ENCODE measurements at regions not wholly inside any gene's neighbourhood (a gene's known extent, or its start where the extent isn't known, plus 50 kb on each side); places are given as distances from the start of the nearest gene placed in this dataset.

DNA sequence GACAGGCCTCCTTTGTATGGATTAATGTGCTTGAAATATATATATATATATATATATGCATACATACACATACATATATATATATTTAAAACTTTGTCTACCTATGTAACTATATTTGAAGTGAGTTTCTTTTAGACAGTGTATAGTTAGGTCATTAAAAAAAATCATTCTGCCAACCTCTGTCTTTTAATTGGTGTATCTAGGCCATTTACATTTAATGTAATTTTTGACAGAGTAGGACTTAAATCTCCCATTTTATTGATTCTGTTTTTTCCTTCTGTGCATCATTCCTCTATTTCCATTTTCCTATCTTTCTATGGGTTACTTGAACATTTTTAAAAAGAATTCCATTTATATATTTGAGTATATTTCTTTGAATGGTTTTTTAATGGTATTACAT, 125.2 kb downstream of the IRF8 start:
- TF ChIP-seq, protein P1, sequence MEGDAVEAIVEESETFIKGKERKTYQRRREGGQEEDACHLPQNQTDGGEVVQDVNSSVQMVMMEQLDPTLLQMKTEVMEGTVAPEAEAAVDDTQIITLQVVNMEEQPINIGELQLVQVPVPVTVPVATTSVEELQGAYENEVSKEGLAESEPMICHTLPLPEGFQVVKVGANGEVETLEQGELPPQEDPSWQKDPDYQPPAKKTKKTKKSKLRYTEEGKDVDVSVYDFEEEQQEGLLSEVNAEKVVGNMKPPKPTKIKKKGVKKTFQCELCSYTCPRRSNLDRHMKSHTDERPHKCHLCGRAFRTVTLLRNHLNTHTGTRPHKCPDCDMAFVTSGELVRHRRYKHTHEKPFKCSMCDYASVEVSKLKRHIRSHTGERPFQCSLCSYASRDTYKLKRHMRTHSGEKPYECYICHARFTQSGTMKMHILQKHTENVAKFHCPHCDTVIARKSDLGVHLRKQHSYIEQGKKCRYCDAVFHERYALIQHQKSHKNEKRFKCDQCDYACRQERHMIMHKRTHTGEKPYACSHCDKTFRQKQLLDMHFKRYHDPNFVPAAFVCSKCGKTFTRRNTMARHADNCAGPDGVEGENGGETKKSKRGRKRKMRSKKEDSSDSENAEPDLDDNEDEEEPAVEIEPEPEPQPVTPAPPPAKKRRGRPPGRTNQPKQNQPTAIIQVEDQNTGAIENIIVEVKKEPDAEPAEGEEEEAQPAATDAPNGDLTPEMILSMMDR (conservative IDR thresholded peaks at IDR 0.05; ENCODE audit: low read length): no peak
- no peak for DNase-seq (ENCODE audit: low read depth)
- H3K4me3 ChIP-seq (ENCODE audit: low read length): no peak overlapping the region

DNA sequence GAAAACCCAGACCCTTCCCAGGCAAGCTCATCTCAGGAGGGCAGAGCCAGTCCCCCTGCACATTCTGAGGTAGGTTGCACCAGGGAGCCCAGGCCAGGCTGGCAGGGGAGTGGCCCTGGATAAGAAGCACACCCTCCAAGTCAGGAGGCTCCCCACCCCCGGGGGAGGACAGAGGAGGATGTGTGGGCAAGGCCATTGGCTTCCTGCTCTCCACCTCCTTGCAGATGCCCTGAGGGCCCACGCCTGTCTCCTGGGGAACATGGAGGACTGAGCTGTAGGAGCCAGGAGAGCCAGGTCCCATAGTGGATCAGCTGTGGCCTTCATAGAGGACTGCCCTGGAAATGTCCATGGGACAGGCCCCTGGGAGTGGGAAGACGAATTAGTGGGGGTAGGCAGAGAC, 126.7 kb downstream of the IRF8 start:
- TF ChIP-seq, protein P1 (conservative IDR thresholded peaks at IDR 0.05; ENCODE audit: low read length): no peak
- no peak overlapping the region for H3K4me3 ChIP-seq (ENCODE audit: low read length)
- DNase-seq (ENCODE audit: low read depth): no peak

DNA sequence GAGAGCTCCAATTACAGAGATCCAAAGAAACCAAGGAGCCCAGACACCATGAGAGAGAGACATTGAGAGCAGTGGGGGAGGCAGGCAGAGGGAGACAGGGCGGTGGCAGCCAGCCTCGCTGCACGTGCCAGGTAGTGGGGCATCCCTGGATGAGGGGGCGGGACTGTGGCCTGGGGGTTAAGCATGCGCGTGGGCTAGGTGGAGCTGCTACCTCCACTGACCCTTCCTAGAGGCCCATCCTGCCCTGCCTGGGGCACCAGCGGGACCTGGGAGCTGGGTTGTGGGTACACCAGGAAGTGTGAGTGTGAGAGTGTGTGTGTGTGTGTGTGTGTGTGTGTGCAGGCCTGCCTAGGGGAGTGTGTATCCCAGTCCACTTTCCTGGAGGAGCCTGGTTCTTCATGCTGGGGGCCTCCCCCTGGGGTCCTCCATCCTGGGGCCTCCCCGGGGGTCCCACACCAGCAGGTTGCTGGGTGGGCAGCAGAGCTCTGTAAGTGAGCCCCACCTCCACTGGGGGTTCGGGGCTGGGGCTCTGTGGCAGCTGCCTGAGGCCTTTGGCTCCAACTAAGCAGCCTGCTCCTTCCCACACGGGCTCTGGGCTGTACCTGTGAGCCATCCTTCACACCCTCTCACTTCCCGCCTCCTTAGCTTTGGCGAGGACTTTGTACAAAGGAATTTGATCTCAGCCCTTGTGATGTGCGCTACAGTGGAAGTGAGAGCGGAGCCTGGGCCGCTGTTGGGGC, 127.4 kb downstream of the IRF8 start:
- TF ChIP-seq, protein P1 (conservative IDR thresholded peaks at IDR 0.05; ENCODE audit: low read length): no peak

GRCh38 chr16:86026916-86027315, 128.0 kb downstream of the IRF8 start:
- TF ChIP-seq, protein P1 (conservative IDR thresholded peaks at IDR 0.05; ENCODE audit: low read length): no peak

More for the DNA sequence above, 127.4 kb downstream of the IRF8 start:
- H3K4me3 ChIP-seq (ENCODE audit: low read length): no peak overlapping the region
- no peak for DNase-seq (ENCODE audit: low read depth)

DNA sequence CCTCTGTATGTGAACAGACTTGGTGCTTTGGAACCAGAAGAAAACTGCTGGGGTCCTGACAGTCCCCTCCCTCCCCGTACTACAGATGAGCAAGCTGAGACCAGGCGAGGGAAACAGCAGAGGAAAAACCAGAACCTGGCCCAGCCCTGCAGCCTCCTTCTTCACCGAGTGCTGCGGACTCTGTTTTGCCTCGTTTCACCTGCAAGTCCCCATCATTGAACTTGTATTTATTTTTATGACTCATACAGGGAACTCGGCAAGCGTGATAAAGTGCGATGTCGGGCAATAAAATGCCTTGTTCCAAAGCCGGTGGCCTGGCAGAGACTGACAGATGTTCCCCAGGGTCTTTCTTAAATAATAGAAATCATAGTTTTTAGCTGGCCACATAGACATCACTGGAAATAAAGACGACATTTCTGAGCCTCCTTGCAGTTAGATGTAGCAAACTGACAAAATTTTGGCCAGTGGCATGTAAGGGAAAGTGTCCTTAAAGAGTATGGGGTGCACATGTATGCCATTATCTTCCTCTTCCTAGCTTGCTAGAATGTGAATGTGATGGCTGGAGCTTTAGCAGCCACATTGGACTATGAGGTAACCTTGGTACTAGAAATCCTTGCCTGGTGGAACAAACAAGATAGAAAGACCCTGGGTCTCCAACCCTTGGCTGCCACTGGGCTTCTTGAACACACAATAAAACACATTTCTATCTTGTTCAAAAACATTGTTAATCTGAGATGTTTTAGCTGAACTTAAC, 128.6 kb downstream of the IRF8 start:
- no peak for DNase-seq (ENCODE audit: low read depth)
- TF ChIP-seq, protein P1 (conservative IDR thresholded peaks at IDR 0.05; ENCODE audit: low read length): no peak
- H3K4me3 ChIP-seq (ENCODE audit: low read length): no peak overlapping the region

More at GRCh38 chr16:86026916-86027315, 128.0 kb downstream of the IRF8 start:
- no peak overlapping the region for H3K4me3 ChIP-seq (ENCODE audit: low read length)
- no peak for DNase-seq (ENCODE audit: low read depth)

DNA sequence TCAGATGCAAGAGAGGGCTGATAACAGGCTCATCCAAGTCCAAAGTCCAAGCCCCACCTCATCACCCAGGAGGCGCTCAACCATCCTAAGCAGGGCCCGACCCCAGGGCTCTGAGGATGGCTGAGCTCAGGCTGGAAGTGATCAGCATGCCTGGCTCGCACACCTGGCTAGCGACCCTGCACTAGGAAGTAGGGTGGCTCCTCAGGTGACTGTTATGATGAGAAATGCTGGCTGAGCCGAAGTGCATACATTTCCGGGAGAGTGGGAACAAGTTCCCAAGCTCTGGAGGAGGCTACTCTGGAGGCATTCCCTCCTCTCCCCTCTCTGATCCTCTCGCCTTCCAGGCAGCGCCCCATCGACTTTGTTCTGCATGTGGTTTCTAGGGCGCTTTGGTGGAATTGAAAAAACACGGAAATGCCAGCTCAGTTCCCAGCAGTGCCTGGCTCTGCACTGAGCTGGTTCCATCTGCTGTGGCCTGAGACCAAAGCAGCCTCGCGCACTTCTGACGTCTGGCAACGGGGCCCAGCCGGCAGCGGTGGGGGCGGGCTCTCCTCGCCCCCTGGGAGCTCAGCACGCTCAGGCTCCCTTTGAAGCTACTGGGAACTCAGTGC, 130.3 kb downstream of the IRF8 start:
- no peak overlapping the region for H3K4me3 ChIP-seq (ENCODE audit: low read length)
- TF ChIP-seq, protein P1 (conservative IDR thresholded peaks at IDR 0.05; ENCODE audit: low read length): no peak
- peak; percentile 17 for DNase-seq (ENCODE audit: low read depth)
